ENCODE measurements at regions not wholly inside any gene's neighbourhood (a gene's known extent, or its start where the extent isn't known, plus 50 kb on each side); places are given as distances from the start of the nearest gene placed in this dataset.

DNA sequence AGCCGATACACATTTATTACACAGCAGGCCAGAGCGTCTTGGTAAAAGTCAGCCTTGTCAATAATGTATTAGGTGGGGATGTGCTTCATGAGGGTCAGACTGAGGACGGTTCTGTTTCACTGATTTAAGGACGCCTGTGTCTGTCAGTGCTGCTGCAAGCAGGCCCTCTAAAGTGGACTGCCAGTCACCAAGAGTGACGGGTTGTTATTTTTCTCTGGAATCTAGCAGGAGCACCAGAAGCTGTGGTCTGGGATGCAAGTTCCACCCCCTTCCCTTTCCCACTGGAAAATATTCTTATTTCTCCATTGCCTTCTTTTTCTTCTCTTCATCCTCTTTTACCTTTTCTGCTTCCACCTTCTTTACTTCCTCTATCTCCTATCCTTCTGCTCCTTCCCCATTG, 191.2 kb upstream of the NCAM1 start:
- TF ChIP-seq POLR2AphosphoS5 (IDR thresholded peaks at IDR 0.05; ENCODE audit: low read depth, low read length) (no peak), POLR2A (IDR thresholded peaks at IDR 0.05; ENCODE audit: low read depth, low read length) (no peak), SPI1 (IDR thresholded peaks at IDR 0.05; ENCODE audit: low read depth, low read length) (no peak)

Data from GM12891 (cell line).